Pancreas (tissue), 10 donors: ENCODE measurements at regions not wholly inside any gene's neighbourhood (a gene's known extent, or its start where the extent isn't known, plus 50 kb on each side); places are given as distances from the start of the nearest gene placed in this dataset.

ENCODE experiments used
- ATAC-seq, 4 donors: fragments of 200-7000 bp; cut with Tn5 transposase; one replicate each; pipeline versions ENCODE4 v1.8.0 to v1.9.1; 2020; ENCODE audit warnings: mild to moderate bottlenecking in 4 of 4, moderate library complexity in 4 of 4
- DNase-seq, 6 donors: peaks; one replicate each; pipeline ENCODE4 v3.0.0-alpha.2; 2020
- FAIRE-seq: peaks from 2 replicates; lab custom pipeline; 2012; peaks lifted over from hg19 to GRCh38; lab: Jason Lieb, UNC
- H3K27ac ChIP-seq, 4 donors: fragments of 200-600 bp; sonication (generic); 1 replicate in 3 of 4; 2 replicates in 1 of 4; pipeline versions ENCODE4 v1.5.0 to v1.8.0; 2020
- H3K27me3 ChIP-seq, 4 donors: fragments of 200-600 bp; one replicate each; pipeline ENCODE4 v1.8.0; 2021
- H3K36me3 ChIP-seq, 3 donors: fragments of 200-600 bp; sonication (generic) in 1 of 3; one replicate each; pipeline versions ENCODE4 v1.5.0 to v1.8.0; 2020 to 2021
- H3K4me1 ChIP-seq, 3 donors: fragments of 200-600 bp; one replicate each; pipeline ENCODE4 v1.8.0; 2021
- H3K4me3 ChIP-seq, 4 donors: fragments of 200-600 bp; sonication (generic) in 2 of 4; one replicate each; pipeline versions ENCODE4 v1.5.0 to v1.8.0; 2020 to 2021
- H3K9me3 ChIP-seq, 4 donors: fragments of 200-600 bp; one replicate each; pipeline ENCODE4 v1.8.0; 2021
- CTCF ChIP-seq, 4 donors: fragments of 200-600 bp; sonication (generic) in 3 of 4; IDR thresholded peaks; one replicate each; pipeline versions ENCODE4 v1.5.0 to v1.8.0; 2021; ENCODE audit warnings: antibody characterized with exemption in 4 of 4
- WGBS, 2 donors: extraction: QIAGEN DNeasy Blood & Tissue Kit; methylation state at CpG; one replicate each; pipeline ENCODE4 v1.1.7; 2013; 5-methylcytosine and 5-hydroxymethylcytosine counted together
- intact Hi-C, 3 donors: fragments of 100-400 bp; cut with DNase I; formaldehyde crosslinking; loops; one replicate each; pipeline versions ENCODE4 v1.11.1 to v1.14.2; 2022
- donor health status: healthy with polysubstance abuse.
- donor health status: DM: no; HTN: no; CAD: no; lungs with moderate emphysema.
- donor health status: DM: no; HTN: no; CAD: no.
- donor health status: control.
- donor health status: control.
- donor health status: Bipolar disorder and iron deficiency.
- donor health status: DM: yes; HTN: yes; CAD: no.
- donor health status: DM: no; HTN: no; CAD: no.
- donor health status: DM: no; HTN: no; CAD: no.
- donor health status: DM: yes; HTN: yes; CAD: no.

- H3K27me3 ChIP-seq: no peaks in the 10 kb centered on the region
- 84% methylated on average over 15 of the region's 15 CpGs for WGBS, 2 donors
- H3K4me3 ChIP-seq: no peak overlapping the region
- no peaks in the 10 kb centered on the region for H3K9me3 ChIP-seq
- ATAC-seq (no peak), FAIRE-seq (no peak), DNase-seq (no peak)
- H3K36me3 ChIP-seq: no peaks in the 10 kb centered on the region
- no peak for TF ChIP-seq CTCF (IDR thresholded peaks at IDR 0.05)
- H3K27ac ChIP-seq: no peak overlapping the region
- H3K4me1 ChIP-seq: no peaks in the 10 kb centered on the region
- intact Hi-C loops: no loop called here
Measured at GRCh38 chr10:47244560-47245500, 55.2 kb upstream of the GDF10 start.

- 84 to 88% methylated on average over 6 of the region's 6 CpGs for WGBS, 2 donors
- no peak for DNase-seq
Measured at GRCh38 chr10:47245731-47246350, 54.2 kb upstream of the GDF10 start.

GRCh38 chr10:47246406-47247147 is 53.4 kb upstream of the GDF10 start:
- Histone ChIP-seq H3K4me1 (no peaks in the 10 kb centered on the region), H3K27me3 (no peaks in the 10 kb centered on the region), H3K4me3 (no peak overlapping the region), H3K36me3 (no peaks in the 10 kb centered on the region), H3K9me3 (no peaks in the 10 kb centered on the region), H3K27ac (no peak overlapping the region)
- 87 to 93% methylated on average over 6 of the region's 6 CpGs for WGBS, 2 donors
- no peak for DNase-seq
- intact Hi-C loops: no loop called here
- TF ChIP-seq CTCF (IDR thresholded peaks at IDR 0.05): no peak
- ATAC-seq: no peak
- no peak for FAIRE-seq

More at GRCh38 chr10:47245731-47246350, 54.2 kb upstream of the GDF10 start:
- FAIRE-seq (no peak), ATAC-seq (no peak)
- intact Hi-C loops: no loop called here
- no peak overlapping the region for H3K4me3 ChIP-seq
- no peaks in the 10 kb centered on the region for H3K36me3 ChIP-seq
- no peaks in the 10 kb centered on the region for H3K27me3 ChIP-seq
- no peaks in the 10 kb centered on the region for H3K4me1 ChIP-seq
- no peak for TF ChIP-seq CTCF (IDR thresholded peaks at IDR 0.05)
- H3K9me3 ChIP-seq: no peaks in the 10 kb centered on the region
- H3K27ac ChIP-seq: no peak overlapping the region

GRCh38 chr10:47247148-47248059 is 52.6 kb upstream of the GDF10 start:
- WGBS, 2 donors: 85 to 88% methylated on average over 13 of the region's 13 CpGs
- FAIRE-seq (no peak), DNase-seq (no peak), ATAC-seq (no peak)
- intact Hi-C loops: no loop called here
- no peak for TF ChIP-seq CTCF (IDR thresholded peaks at IDR 0.05)
- Histone ChIP-seq H3K27me3 (no peaks in the 10 kb centered on the region), H3K4me1 (no peaks in the 10 kb centered on the region), H3K9me3 (no peaks in the 10 kb centered on the region), H3K36me3 (no peaks in the 10 kb centered on the region), H3K27ac (no peak overlapping the region), H3K4me3 (no peak overlapping the region)
